MM.1S (cell line): ENCODE measurements at regions not wholly inside any gene's neighbourhood (a gene's known extent, or its start where the extent isn't known, plus 50 kb on each side); places are given as distances from the start of the nearest gene placed in this dataset.

Source experiments
- EZH2 ChIP-seq: fragments of 300-600 bp; sonication (generic); optimal IDR thresholded peaks from 2 replicates; pipeline ENCODE3; 2017; ENCODE audit warnings: low read depth, mild to moderate bottlenecking, antibody characterized with exemption, low read length, mixed read lengths
- EZH2phosphoT487 ChIP-seq: fragments of 300-600 bp; sonication (generic); IDR thresholded peaks from 2 replicates; pipeline ENCODE4 v1.6.1; 2018; ENCODE audit warnings: antibody characterized with exemption, low read length
- TF ChIP-seq, protein P1 (sequence below): fragments of 300-600 bp; sonication (generic); IDR thresholded peaks from 2 replicates; pipeline ENCODE4 v1.5.1; 2016; ENCODE audit warnings: antibody characterized with exemption, low read length, mixed read lengths

DNA sequence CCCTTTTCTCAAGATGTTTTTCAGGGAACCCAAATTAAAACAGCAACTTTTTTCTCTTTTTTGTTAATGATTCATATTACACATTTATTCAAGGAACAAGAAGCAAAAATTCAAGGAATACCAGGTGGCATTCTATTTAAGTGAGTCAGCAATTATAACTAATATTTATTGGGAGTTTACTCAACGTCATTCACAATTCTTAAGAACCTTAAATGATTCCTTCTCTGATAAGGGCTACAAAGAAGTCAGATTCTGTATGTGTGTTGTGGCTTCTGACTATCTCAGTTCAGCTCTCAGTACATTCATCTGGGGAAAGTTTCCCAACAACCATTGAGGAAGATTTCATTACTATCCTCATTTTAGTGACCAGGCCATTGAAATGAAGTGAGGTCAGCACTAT is 470.7 kb upstream of the AKR1E2 start:
- TF ChIP-seq EZH2phosphoT487 (no peak), EZH2 (no peak)
- TF ChIP-seq, protein P1, sequence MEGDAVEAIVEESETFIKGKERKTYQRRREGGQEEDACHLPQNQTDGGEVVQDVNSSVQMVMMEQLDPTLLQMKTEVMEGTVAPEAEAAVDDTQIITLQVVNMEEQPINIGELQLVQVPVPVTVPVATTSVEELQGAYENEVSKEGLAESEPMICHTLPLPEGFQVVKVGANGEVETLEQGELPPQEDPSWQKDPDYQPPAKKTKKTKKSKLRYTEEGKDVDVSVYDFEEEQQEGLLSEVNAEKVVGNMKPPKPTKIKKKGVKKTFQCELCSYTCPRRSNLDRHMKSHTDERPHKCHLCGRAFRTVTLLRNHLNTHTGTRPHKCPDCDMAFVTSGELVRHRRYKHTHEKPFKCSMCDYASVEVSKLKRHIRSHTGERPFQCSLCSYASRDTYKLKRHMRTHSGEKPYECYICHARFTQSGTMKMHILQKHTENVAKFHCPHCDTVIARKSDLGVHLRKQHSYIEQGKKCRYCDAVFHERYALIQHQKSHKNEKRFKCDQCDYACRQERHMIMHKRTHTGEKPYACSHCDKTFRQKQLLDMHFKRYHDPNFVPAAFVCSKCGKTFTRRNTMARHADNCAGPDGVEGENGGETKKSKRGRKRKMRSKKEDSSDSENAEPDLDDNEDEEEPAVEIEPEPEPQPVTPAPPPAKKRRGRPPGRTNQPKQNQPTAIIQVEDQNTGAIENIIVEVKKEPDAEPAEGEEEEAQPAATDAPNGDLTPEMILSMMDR: no peak
